Glomerular endothelial cell (primary cell): ENCODE measurements at regions not wholly inside any gene's neighbourhood (a gene's known extent, or its start where the extent isn't known, plus 50 kb on each side); places are given as distances from the start of the nearest gene placed in this dataset.
A peak's percentile ranks its signal among the peaks of the same experiment; 100 is the strongest.
"Not testable (repeated sequence)": the region's sequence is repeated elsewhere in the genome, so short reads cannot be mapped to it uniquely, and the experiment has no call there.

Source experiments
- DNase-seq: peaks from one replicate; pipeline ENCODE4 v3.0.0-alpha.2; 2011; ENCODE audit warnings: low read depth, low spot score; ENCODE audit errors: extremely low read depth

DNA sequence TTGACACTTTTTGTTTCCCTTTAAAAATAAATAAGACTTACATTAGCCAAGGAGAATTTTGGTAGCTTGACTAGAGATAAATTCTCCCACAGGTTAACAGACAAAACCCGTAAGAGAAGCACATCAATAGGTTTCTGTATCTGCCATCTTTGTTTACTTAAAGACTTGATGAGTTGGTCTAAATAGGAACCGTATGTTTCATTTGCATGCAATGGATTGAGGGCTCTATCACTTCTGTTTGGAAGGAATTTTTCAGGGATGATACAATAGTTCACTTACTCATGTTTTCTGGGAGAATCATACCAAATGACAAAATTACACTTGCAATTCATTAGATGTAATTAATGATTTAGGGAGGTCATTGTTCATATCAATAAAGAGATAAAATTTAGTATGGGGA, 631.5 kb upstream of the NR2F2 start:
- DNase-seq: no peak

- DNase-seq: no peak
Observed at GRCh38 chr15:95699578-95699977, 630.9 kb upstream of the NR2F2 start.

DNA sequence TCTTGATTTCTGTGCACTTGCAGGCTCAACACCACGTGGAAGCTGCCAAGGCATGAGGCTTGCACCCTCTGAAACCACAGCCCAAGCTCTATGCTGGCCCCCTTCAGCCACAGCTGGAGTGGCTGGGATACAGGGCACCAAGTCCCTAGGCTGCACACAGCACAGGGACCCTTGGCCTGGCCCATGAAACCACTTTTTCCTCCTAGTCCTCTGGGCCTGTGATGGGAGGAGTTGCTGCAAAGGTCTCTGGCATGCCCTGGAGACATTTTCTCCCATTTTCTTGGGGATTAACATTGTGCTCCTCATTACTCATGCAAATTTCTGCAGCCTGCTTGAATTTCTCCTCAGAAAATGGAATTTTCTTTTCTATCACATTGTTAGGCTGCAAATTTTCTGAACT, 629.8 kb upstream of the NR2F2 start:
- not testable (repeated sequence) for DNase-seq

DNA sequence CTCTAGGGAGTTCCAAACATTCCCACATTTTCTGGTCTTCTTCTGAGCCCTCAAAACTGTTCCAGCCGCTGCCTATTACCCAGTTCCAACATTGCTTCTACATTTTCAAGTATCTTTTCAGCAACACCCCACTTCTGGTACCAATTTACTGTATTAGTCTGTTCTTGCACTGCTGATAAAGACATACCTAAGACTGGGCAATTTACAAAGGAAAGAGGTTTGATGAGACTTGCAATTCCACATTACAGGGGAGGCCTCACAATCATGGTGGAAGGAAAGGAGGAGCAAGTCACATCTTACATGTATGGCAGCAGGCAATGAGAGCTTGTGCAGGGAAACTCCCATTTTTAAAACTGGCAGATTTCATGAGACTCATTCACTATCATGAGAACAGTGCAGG, 629.1 kb upstream of the NR2F2 start:
- DNase-seq: no peak

DNA sequence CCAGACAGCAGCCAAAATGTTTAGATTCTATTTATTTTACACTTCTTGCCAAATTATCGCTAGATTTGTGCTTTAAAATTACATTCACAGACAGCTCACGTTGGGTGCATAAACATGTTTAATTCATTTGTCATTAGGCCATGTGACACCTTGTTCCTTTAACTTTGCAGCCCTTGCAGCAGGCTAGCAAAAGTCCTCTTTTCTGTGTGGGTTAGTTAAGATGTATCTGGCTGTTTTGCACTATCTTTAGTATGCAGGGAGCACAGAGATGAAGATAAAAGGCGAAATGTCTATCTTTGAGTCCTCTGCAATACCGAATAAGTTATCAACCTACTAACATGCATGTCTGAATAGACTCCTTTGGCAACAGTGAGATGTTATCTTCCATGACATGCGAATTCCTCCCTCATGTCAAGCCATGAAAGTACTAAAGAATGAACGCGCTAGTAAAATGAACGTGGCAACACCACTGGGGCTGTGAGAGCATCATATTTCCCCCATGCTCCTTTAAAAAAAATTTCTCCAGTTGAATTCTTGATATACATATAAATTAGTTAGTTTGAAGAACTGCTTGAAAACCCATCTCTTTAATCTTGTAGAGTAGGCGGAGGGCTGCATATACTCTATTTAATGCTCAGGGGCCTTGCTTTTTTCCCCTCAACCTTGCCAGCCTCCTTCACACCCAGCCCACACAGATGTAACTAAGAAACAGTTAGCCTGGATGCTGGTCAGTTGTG, 620.4 kb upstream of the NR2F2 start:
- DNase-seq: no peak

- DNase-seq: no peak
Observed at GRCh38 chr15:95712785-95713184, 617.7 kb upstream of the NR2F2 start.

DNA sequence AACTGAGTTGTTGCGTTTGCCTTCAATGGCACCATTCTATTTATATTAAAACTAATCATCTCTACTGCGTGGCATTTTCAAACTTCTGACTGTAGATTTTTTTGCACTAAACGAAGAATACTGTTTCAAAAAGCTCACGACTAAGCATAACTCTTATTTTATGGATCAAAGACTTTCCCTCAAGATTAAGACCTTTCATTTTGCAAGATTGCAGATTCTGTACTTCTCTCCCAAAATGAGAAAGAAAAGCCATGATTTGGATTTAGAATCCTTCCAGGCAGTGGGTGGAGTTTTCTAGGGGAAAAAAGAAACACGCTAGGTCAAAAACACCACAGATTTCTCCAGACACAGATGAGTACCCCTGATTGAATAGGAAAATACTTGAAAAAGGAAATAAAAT, 617.2 kb upstream of the NR2F2 start:
- no peak for DNase-seq

DNA sequence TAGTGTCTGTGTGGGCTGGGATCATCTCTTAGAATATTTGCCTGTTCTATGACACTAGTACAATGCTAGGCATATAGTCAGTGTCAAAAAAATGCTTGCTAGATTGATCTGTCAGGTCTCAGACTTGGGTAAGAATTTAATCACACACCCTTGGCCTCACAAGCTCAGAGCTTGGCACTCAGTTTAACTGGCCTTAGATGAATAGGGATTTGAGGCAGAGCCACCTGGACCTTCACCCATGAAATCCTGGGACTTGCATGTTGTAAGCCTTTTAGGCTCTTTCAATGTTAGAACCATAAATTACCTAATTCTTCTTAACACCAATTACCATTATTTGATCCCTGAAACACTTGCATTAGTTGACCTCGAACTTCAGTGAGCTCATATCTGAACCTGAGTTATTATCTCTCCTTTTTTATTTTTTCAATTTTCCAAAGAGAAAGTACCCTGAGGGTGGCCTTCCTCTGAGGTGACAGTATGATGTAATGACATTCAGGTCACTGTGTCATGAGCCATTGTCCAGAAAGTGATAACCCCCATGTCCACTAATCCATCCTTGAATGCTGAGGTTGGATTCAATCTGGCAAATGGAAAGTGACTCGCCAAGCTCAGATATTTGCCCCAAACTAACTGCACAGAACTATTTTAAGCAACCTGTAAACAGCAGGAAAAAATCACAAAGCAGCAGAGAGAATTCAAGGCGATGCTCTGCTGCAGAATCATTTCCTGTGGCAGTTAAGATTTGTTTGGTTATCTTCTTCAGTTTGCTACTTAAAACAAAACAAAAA, 615.2 kb upstream of the NR2F2 start:
- DNase-seq: no peak

- DNase-seq: no peak
Observed at GRCh38 chr15:95715906-95716656, 614.4 kb upstream of the NR2F2 start.

DNA sequence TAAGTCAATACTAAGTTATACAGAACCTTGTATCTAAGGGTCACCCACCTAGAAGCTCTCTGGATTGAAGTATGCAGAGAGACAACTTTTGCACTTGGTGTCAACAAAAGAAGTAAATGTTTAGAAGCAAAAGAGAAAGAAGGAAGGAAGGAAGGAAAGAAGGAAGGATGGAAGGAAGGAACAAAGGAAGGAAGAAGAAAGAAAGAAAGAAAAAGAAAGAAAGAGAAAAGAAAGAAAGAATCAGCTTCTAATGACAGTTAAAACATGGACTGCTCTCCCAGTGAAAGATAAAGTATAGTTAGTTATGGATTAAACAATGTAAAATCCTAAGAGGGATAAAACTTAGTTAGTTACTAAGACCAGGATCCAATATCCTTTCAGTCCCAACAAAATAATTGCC, 613.8 kb upstream of the NR2F2 start:
- no peak for DNase-seq

- DNase-seq: no peak
Observed at GRCh38 chr15:95718441-95718840, 612.1 kb upstream of the NR2F2 start.

- DNase-seq: no peak
Observed at GRCh38 chr15:95724908-95725633, 605.4 kb upstream of the NR2F2 start.

- no peak for DNase-seq
Observed at GRCh38 chr15:95726891-95727290, 603.6 kb upstream of the NR2F2 start.

DNA sequence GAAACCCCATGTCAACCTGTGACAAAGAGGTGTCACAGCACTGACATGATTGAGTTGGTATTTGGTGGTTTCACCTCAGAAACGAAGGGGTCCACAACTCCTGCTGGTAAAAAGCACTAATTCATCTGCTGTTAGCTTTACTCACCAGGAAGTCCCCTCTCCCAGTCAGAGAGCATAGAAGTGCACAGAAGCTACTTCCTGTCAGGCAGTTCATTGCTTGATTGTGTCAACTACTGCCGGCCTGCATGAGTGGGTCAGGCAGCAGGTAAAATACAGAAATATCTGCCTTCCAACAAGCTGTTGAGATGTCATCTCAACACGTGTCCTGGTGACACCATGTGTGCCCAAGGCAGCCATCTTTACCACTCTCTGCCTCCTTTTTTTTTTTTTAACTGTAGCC, 596.6 kb upstream of the NR2F2 start:
- no peak for DNase-seq

DNA sequence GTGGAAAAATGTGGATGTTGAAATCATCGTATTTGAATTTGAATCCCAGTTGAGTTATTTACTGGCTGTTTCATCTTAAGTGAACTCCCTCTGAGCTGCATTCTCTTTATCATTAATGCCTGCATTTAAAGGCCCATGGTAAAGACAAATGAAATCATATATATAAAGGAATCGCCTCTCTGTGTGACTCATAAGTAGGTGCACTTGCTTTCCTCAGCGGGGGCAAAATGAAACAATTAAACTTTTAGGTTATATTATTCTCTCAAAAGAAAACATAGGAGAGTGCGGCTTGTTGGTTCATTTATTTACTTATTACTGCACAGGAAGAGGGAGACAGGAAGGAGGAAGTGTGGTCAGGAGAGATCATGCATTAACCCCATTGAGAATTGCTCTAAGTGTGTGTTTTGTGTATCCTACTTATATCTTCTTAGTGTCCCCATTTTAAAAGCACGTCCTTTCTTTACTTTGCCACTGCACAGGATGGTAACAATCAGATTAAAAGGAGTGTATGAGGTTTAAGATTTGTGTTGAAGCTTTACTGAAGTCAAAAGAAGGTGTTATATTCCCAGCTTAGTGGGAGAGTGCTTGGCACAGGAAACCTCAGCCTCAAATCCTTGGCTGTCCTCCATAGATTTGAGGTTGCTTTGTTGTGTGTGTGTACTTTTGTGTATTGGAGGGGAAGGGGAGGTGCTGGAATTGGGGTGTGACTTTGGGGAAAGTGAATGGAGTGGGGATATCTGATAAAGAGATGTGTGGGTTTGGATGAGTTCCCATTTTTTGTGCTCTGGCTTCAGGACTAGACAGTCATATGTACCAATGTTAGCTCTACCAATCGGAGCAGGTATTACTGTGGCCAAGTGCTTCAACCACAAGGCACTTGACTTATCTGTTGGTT, 595.8 kb upstream of the NR2F2 start:
- DNase-seq: peak; percentile 85

DNA sequence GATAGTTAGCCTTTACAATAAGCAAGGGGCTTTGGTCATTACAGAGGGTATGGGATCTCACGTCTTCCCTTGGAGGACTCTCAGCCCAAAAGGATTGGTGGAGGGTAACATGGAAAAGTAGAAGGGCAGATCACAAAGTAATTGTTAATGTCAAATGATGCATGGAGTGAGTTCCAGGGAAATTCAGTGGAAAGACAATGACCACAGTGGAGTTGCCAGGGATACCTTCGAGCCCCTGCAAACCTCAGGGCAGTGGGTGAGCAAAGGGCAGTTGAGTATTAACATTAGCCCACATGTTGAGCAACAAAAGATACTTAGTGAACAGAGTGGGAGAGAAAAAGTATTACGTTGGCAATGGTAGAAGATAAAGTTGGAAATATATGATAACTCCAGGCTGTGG, 593.4 kb upstream of the NR2F2 start:
- no peak for DNase-seq

DNA sequence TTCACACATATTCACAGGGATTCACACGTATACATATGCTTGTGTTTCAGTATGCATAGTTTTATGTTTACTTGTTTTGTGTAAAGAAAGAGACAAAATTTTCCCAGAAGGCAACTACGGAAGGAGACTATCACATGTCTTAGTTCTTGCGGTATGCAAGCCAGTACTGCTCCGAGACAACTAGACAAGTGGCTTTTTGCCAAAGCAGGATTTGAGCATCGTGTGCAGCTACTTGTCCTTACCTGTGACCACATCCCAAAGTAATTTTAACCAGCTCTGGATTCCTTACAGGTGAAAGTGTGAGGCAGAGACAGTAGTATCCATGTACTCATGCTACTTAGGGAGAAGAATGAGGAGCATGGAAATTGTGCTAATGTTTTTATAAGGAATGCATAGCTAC, 591.4 kb upstream of the NR2F2 start:
- DNase-seq: no peak

DNA sequence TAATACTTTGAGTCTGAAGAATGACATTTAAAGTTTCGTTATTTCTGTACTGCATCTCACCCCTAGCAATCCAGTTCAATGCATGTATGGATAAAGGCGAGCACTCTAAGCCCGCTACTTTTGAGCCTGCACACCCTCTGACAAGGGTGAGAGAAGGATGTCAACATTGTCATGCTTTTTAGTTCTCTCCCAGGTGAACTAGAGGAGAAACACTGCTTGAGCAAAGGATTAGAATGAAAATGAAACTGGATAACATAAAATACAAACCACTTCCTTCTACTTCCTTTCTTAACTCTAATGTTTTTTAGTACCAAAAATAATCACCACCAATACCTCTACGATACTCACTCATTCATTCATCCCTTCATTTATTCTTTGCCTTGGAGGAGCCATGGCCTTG, 588.7 kb upstream of the NR2F2 start:
- DNase-seq: no peak

GRCh38 chr15:95742256-95742655, 588.2 kb upstream of the NR2F2 start:
- no peak for DNase-seq

GRCh38 chr15:95742836-95743235, 587.7 kb upstream of the NR2F2 start:
- no peak for DNase-seq
